ENCODE measurements at regions not wholly inside any gene's neighbourhood (a gene's known extent, or its start where the extent isn't known, plus 50 kb on each side); places are given as distances from the start of the nearest gene placed in this dataset.

DNA sequence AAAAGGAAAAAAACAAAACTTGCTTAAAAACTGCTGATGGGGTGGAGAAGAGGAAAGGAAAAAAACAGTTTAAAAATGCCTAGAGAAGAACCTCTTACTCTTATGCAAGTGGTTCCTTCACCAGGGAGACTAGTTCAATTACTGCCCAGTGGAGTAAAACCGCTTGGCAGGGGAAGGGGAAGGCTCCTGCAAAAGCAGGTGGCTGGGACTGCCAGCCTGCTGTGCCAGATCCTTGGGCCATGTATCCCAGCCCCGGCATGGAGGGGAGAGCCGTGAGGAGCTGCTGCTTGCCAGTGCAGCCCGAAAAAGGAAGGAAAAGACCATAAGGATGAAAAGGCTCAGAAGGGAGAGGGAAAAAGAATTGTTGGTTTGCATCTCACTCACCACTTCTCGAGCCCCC lies 123.0 kb downstream of the FSCB start:
- TF ChIP-seq CTCF (conservative IDR thresholded peaks at IDR 0.05; ENCODE audit: low read depth, low read length) (no peak), EZH2 (IDR thresholded peaks at IDR 0.05; ENCODE audit: borderline replicate concordance, low read depth, low read length, poor library complexity, severe bottlenecking) (no peak)
